Suprapubic skin (tissue), 4 donors: ENCODE measurements at regions not wholly inside any gene's neighbourhood (a gene's known extent, or its start where the extent isn't known, plus 50 kb on each side); places are given as distances from the start of the nearest gene placed in this dataset.

Experiments used
- DNase-seq, 2 donors: peaks; one replicate each; pipeline ENCODE4 v3.0.0-alpha.2; 2019; ENCODE audit warnings: low spot score in 2 of 2
- H3K27ac ChIP-seq: fragments of 200-600 bp; sonication (generic); one replicate; pipeline ENCODE4 v1.5.1; 2019
- H3K27me3 ChIP-seq: fragments of 200-600 bp; sonication (generic); one replicate; pipeline ENCODE4 v1.5.1; 2019
- H3K36me3 ChIP-seq: fragments of 200-600 bp; sonication (generic); one replicate; pipeline ENCODE4 v1.5.1; 2019
- H3K4me1 ChIP-seq: fragments of 200-600 bp; sonication (generic); one replicate; pipeline ENCODE4 v1.5.1; 2019
- H3K4me3 ChIP-seq: fragments of 200-600 bp; sonication (generic); one replicate; pipeline ENCODE4 v1.5.1; 2019; ENCODE audit warnings: mild to moderate bottlenecking
- H3K9me3 ChIP-seq: fragments of 200-600 bp; sonication (generic); one replicate; pipeline ENCODE4 v1.5.1; 2019
- CTCF ChIP-seq, 2 donors: fragments of 200-600 bp in 1 of 2; fragments of 450-650 bp in 1 of 2; sonication (generic) in 1 of 2; IDR thresholded peaks; one replicate each; pipeline ENCODE4 v1.5.1; 2016 to 2019; ENCODE audit warnings: antibody characterized with exemption in 2 of 2, mild to moderate bottlenecking in 1 of 2, moderate library complexity in 1 of 2
- EP300 ChIP-seq: sonication (generic); formaldehyde crosslinking; IDR thresholded peaks from one replicate; pipeline ENCODE4 v1.6.1; 2017; ENCODE audit warnings: antibody characterized with exemption
- POLR2A ChIP-seq, 2 donors: fragments of 450-650 bp; IDR thresholded peaks; one replicate each; pipeline ENCODE4 v1.6.1; 2017; ENCODE audit warnings: antibody characterized with exemption in 2 of 2, mild to moderate bottlenecking in 2 of 2, moderate library complexity in 2 of 2
- POLR2AphosphoS5 ChIP-seq, 3 donors: sonication (generic); formaldehyde crosslinking; IDR thresholded peaks; one replicate each; pipeline ENCODE4 v1.6.1; 2017; ENCODE audit warnings: antibody characterized with exemption in 3 of 3
- WGBS: methylation state at CpG from one replicate; pipeline ENCODE4 v1.1.5; 2018; 5-methylcytosine and 5-hydroxymethylcytosine counted together

GRCh38 chrX:4181782-4182407 lies 468.4 kb upstream of the PRKX start:
- WGBS: 70% methylated on average over 4 of the region's 4 CpGs
- Histone ChIP-seq H3K36me3 (no peaks in the 10 kb centered on the region), H3K4me3 (no peak overlapping the region), H3K4me1 (no peaks in the 10 kb centered on the region), H3K9me3 (no peaks in the 10 kb centered on the region), H3K27me3 (no peaks in the 10 kb centered on the region), H3K27ac (no peak overlapping the region)
- no peak for TF ChIP-seq POLR2AphosphoS5 (IDR thresholded peaks at IDR 0.05)
- TF ChIP-seq EP300: no peak
- no peak for TF ChIP-seq CTCF (IDR thresholded peaks at IDR 0.05)
- no peak for TF ChIP-seq POLR2A (IDR thresholded peaks at IDR 0.05)
- DNase-seq: no peak

GRCh38 chrX:4179031-4179430 lies 465.6 kb upstream of the PRKX start:
- Histone ChIP-seq H3K27me3 (no peaks in the 10 kb centered on the region), H3K36me3 (no peaks in the 10 kb centered on the region), H3K4me3 (no peak overlapping the region), H3K9me3 (no peaks in the 10 kb centered on the region), H3K27ac (no peak overlapping the region), H3K4me1 (no peaks in the 10 kb centered on the region)
- TF ChIP-seq CTCF (IDR thresholded peaks at IDR 0.05): no peak
- TF ChIP-seq POLR2AphosphoS5 (IDR thresholded peaks at IDR 0.05): no peak
- TF ChIP-seq POLR2A (IDR thresholded peaks at IDR 0.05): no peak
- TF ChIP-seq EP300: no peak
- DNase-seq: no peak
- 24% methylated on average over 1 of the region's 1 CpG for WGBS

DNA sequence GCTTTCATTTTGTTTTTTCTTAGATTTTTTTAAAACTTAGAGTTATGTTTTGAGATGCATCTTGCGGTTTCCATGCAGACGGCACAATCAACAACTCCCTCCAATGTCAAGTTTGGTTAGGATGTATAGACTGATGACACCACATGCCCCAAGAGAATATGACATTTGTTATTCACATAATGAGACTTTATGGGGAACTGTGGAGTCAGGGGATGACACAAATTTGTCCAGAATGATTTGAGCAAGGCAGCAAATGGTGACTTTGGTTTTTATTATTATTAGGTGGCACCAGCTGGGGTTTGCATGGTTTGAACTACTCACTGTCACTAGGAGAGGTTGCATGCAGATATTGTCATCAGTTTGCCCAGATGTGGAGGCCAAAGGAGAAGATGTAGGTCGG lies 461.8 kb upstream of the PRKX start:
- no peaks in the 10 kb centered on the region for H3K27me3 ChIP-seq
- DNase-seq: no peak
- H3K9me3 ChIP-seq: no peaks in the 10 kb centered on the region
- WGBS: 93% methylated on average over 3 of the region's 3 CpGs
- no peaks in the 10 kb centered on the region for H3K4me1 ChIP-seq
- no peak overlapping the region for H3K27ac ChIP-seq
- no peaks in the 10 kb centered on the region for H3K36me3 ChIP-seq
- no peak overlapping the region for H3K4me3 ChIP-seq
- TF ChIP-seq CTCF (IDR thresholded peaks at IDR 0.05): no peak
- TF ChIP-seq POLR2A (IDR thresholded peaks at IDR 0.05): no peak
- no peak for TF ChIP-seq POLR2AphosphoS5 (IDR thresholded peaks at IDR 0.05)
- TF ChIP-seq EP300: no peak

- H3K9me3 ChIP-seq: no peaks in the 10 kb centered on the region
- no peaks in the 10 kb centered on the region for H3K27me3 ChIP-seq
- no peak for TF ChIP-seq POLR2A (IDR thresholded peaks at IDR 0.05)
- TF ChIP-seq CTCF (IDR thresholded peaks at IDR 0.05): no peak
- TF ChIP-seq EP300: no peak
- no peak for TF ChIP-seq POLR2AphosphoS5 (IDR thresholded peaks at IDR 0.05)
- no peak overlapping the region for H3K4me3 ChIP-seq
- no peak for DNase-seq
- no peaks in the 10 kb centered on the region for H3K4me1 ChIP-seq
- no peak overlapping the region for H3K27ac ChIP-seq
- no peaks in the 10 kb centered on the region for H3K36me3 ChIP-seq
- 74% methylated on average over 2 of the region's 2 CpGs for WGBS
Observed at GRCh38 chrX:4173743-4174142, 460.3 kb upstream of the PRKX start.

- H3K27ac ChIP-seq: no peak overlapping the region
- WGBS: 60% methylated on average over 4 of the region's 4 CpGs
- H3K9me3 ChIP-seq: no peaks in the 10 kb centered on the region
- H3K4me3 ChIP-seq: no peak overlapping the region
- H3K36me3 ChIP-seq: no peaks in the 10 kb centered on the region
- H3K27me3 ChIP-seq: no peaks in the 10 kb centered on the region
- H3K4me1 ChIP-seq: no peaks in the 10 kb centered on the region
- DNase-seq: no peak
- TF ChIP-seq POLR2AphosphoS5 (IDR thresholded peaks at IDR 0.05) (no peak), EP300 (no peak), POLR2A (IDR thresholded peaks at IDR 0.05) (no peak)
Observed at GRCh38 chrX:4151798-4152197, 438.3 kb upstream of the PRKX start.

GRCh38 chrX:4150259-4150658 lies 436.8 kb upstream of the PRKX start:
- no peak for DNase-seq
- Histone ChIP-seq H3K4me3 (no peak overlapping the region), H3K36me3 (no peaks in the 10 kb centered on the region), H3K27ac (no peak overlapping the region), H3K9me3 (no peaks in the 10 kb centered on the region), H3K27me3 (no peaks in the 10 kb centered on the region), H3K4me1 (no peaks in the 10 kb centered on the region)
- TF ChIP-seq POLR2A (IDR thresholded peaks at IDR 0.05) (no peak), EP300 (no peak), POLR2AphosphoS5 (IDR thresholded peaks at IDR 0.05) (no peak), CTCF (IDR thresholded peaks at IDR 0.05) (no peak)
- WGBS: 100% methylated on average over 1 of the region's 1 CpG
